HEK293 (cell line): ENCODE measurements at regions not wholly inside any gene's neighbourhood (a gene's known extent, or its start where the extent isn't known, plus 50 kb on each side); places are given as distances from the start of the nearest gene placed in this dataset.

Experiments used
- CTCF ChIA-PET: fragments of 350-600 bp; formaldehyde crosslinking; extraction: SDS; loops from one replicate; lab custom pipeline; 2021; ENCODE audit warnings: antibody characterized with exemption; lab: Yijun Ruan, JAX
- POLR2A ChIA-PET: fragments of 300-600 bp; formaldehyde crosslinking; extraction: SDS; loops from one replicate; lab custom pipeline; 2020; ENCODE audit warnings: antibody characterized with exemption, inconsistent platforms; lab: Yijun Ruan, JAX
- H3K27ac ChIP-seq: fragments of 200-500 bp; sonication (Bioruptor generic); 2 replicates; pipeline ENCODE4 v1.5.1; 2014; ENCODE audit warnings: low read depth, low read length, control low read depth, inconsistent platforms; ENCODE audit errors: extremely low read depth
- H3K36me3 ChIP-seq, 2 experiments: fragments of 200-500 bp in 1 of 2; sonication (Bioruptor generic) in 1 of 2; 1 replicate in 1 of 2; 2 replicates in 1 of 2; pipeline ENCODE4 v1.5.1; 2014 to 2017; ENCODE audit warnings: inconsistent platforms in 2 of 2, low read length in 2 of 2; ENCODE audit not compliant: control insufficient read depth in 2 of 2, insufficient read depth in 1 of 2
- H3K4me1 ChIP-seq: fragments of 200-500 bp; sonication (Bioruptor generic); 2 replicates; pipeline ENCODE4 v1.5.1; 2014; ENCODE audit warnings: mild to moderate bottlenecking, low read length, inconsistent platforms; ENCODE audit not compliant: control insufficient read depth, insufficient read depth
- H3K4me3 ChIP-seq: 2 replicates; pipeline ENCODE4 v1.5.1; 2011; ENCODE audit warnings: low read depth, mild to moderate bottlenecking, control low read depth, low read length, moderate library complexity
- H3K9me3 ChIP-seq: fragments of 200-500 bp; sonication (Bioruptor generic); 2 replicates; pipeline ENCODE4 v1.5.1; 2014; ENCODE audit warnings: low read depth, low read length, inconsistent platforms; ENCODE audit not compliant: control insufficient read depth, insufficient read depth
- GLIS1 ChIP-seq: fragments of 450-650 bp; formaldehyde crosslinking; IDR thresholded peaks from 2 replicates; pipeline ENCODE4 v1.5.1; 2016; ENCODE audit warnings: missing biosample characterization, missing genetic modification characterization
- MZF1 ChIP-seq: fragments of 450-650 bp; formaldehyde crosslinking; IDR thresholded peaks from 2 replicates; pipeline ENCODE4 v1.5.1; 2017; ENCODE audit warnings: missing biosample characterization, missing genetic modification characterization, borderline replicate concordance
- SP2 ChIP-seq: fragments of 450-650 bp; formaldehyde crosslinking; IDR thresholded peaks from 2 replicates; pipeline ENCODE4 v1.5.1; 2016; ENCODE audit warnings: missing biosample characterization, missing genetic modification characterization
- SP3 ChIP-seq: fragments of 450-650 bp; formaldehyde crosslinking; IDR thresholded peaks from 2 replicates; pipeline ENCODE4 v1.5.1; 2016; ENCODE audit warnings: missing biosample characterization, missing genetic modification characterization
- ZNF169 ChIP-seq: fragments of 450-650 bp; formaldehyde crosslinking; IDR thresholded peaks from 2 replicates; pipeline ENCODE4 v1.5.1; 2016; ENCODE audit warnings: missing biosample characterization, missing genetic modification characterization
- ZNF292 ChIP-seq: fragments of 450-650 bp; formaldehyde crosslinking; IDR thresholded peaks from 2 replicates; pipeline ENCODE4 v1.5.1; 2016; ENCODE audit warnings: low read depth, missing biosample characterization, missing genetic modification characterization, borderline replicate concordance
- ZNF560 ChIP-seq: fragments of 450-650 bp; formaldehyde crosslinking; IDR thresholded peaks from 2 replicates; pipeline ENCODE4 v1.5.1; 2017; ENCODE audit warnings: missing biosample characterization, missing genetic modification characterization, borderline replicate concordance
- ZNF626 ChIP-seq: fragments of 450-650 bp; sonication (Bioruptor Pico); formaldehyde crosslinking; IDR thresholded peaks from 2 replicates; pipeline ENCODE4 v1.5.1; 2018; ENCODE audit warnings: missing biosample characterization, missing genetic modification characterization, inconsistent platforms
- ZNF660 ChIP-seq: fragments of 450-650 bp; IDR thresholded peaks from 2 replicates; pipeline ENCODE4 v1.5.1; 2018; ENCODE audit warnings: missing biosample characterization, mild to moderate bottlenecking, missing genetic modification characterization
- ZNF670 ChIP-seq: fragments of 450-650 bp; formaldehyde crosslinking; IDR thresholded peaks from 2 replicates; pipeline ENCODE4 v1.5.1; 2016; ENCODE audit warnings: missing biosample characterization, missing genetic modification characterization, low read depth
- TF ChIP-seq, protein P1 (sequence below): fragments of 450-650 bp; formaldehyde crosslinking; IDR thresholded peaks from 2 replicates; pipeline ENCODE4 v1.5.1; 2016; ENCODE audit warnings: missing biosample characterization, missing genetic modification characterization
- TF ChIP-seq, protein P2 (sequence below): fragments of 450-650 bp; formaldehyde crosslinking; IDR thresholded peaks from 2 replicates; pipeline ENCODE4 v1.5.1; 2017; ENCODE audit warnings: missing biosample characterization, missing genetic modification characterization
- TF ChIP-seq, protein P3 (sequence below): fragments of 450-650 bp; formaldehyde crosslinking; IDR thresholded peaks from 2 replicates; pipeline ENCODE4 v1.5.1; 2016; ENCODE audit warnings: missing biosample characterization, missing genetic modification characterization, borderline replicate concordance
- TF ChIP-seq, protein P4 (sequence below): fragments of 450-650 bp; formaldehyde crosslinking; IDR thresholded peaks from 2 replicates; pipeline ENCODE4 v1.5.1; 2017; ENCODE audit warnings: missing biosample characterization, missing genetic modification characterization
- TF ChIP-seq, protein P5 (sequence below): fragments of 450-650 bp; formaldehyde crosslinking; IDR thresholded peaks from 2 replicates; pipeline ENCODE4 v1.5.1; 2016; ENCODE audit warnings: missing biosample characterization, missing genetic modification characterization
- TF ChIP-seq, protein P6 (sequence below): fragments of 450-650 bp; IDR thresholded peaks from 2 replicates; pipeline ENCODE4 v1.5.1; 2018; ENCODE audit warnings: missing biosample characterization, mild to moderate bottlenecking, missing genetic modification characterization

DNA sequence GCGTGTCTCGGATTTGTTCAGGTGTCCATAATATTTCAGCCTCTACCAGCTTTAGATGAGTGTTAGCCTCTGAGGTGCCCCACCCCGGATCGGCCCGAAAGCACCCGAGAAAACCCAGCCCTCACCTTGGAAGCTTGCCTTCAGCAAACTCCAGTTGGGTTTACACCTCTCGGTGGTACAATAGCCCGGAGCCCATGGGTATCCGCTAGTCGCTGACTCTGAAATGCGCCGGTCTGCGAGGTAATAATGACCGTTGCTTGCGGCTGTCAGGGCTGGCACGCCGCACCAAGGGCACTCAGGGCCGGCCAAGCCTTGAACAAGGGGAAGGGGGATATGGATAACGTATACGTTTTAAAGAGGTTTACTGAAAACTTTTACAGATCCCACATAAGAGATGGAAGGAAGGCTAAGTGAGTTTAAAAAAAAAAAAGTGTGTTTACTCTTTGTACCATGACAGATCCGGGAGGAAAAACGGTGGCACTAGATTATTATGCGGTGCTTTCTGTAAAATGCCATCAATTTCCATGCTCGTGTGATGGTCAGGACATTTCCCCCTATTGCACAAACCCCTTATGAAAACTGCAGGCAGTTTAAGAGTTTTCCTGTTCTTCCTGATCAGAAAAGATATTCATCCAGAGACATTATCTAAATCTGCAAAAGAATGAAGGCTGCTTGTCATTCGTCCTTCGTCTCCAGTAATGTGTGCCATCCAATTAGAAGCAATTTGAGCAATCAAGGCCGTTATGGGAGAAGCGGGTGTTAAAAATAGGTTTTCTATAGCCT, 124.2 kb downstream of the TMEM161B start:
- TF ChIP-seq SP3 (tag by site-specific recombination) (no peak), ZNF169 (no peak), ZNF670 (tag by site-specific recombination) (no peak), SP2 (tag by site-specific recombination) (no peak), ZNF626 (tag by site-specific recombination) (no peak), ZNF292 (no peak), MZF1 (tag by site-specific recombination) (no peak), ZNF660 (tag by site-specific recombination) (no peak), GLIS1 (tag by site-specific recombination) (no peak), ZNF560 (tag by site-specific recombination) (no peak)
- TF ChIP-seq, protein P1, sequence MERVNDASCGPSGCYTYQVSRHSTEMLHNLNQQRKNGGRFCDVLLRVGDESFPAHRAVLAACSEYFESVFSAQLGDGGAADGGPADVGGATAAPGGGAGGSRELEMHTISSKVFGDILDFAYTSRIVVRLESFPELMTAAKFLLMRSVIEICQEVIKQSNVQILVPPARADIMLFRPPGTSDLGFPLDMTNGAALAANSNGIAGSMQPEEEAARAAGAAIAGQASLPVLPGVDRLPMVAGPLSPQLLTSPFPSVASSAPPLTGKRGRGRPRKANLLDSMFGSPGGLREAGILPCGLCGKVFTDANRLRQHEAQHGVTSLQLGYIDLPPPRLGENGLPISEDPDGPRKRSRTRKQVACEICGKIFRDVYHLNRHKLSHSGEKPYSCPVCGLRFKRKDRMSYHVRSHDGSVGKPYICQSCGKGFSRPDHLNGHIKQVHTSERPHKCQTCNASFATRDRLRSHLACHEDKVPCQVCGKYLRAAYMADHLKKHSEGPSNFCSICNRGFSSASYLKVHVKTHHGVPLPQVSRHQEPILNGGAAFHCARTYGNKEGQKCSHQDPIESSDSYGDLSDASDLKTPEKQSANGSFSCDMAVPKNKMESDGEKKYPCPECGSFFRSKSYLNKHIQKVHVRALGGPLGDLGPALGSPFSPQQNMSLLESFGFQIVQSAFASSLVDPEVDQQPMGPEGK, result no peak
- TF ChIP-seq, protein P2, sequence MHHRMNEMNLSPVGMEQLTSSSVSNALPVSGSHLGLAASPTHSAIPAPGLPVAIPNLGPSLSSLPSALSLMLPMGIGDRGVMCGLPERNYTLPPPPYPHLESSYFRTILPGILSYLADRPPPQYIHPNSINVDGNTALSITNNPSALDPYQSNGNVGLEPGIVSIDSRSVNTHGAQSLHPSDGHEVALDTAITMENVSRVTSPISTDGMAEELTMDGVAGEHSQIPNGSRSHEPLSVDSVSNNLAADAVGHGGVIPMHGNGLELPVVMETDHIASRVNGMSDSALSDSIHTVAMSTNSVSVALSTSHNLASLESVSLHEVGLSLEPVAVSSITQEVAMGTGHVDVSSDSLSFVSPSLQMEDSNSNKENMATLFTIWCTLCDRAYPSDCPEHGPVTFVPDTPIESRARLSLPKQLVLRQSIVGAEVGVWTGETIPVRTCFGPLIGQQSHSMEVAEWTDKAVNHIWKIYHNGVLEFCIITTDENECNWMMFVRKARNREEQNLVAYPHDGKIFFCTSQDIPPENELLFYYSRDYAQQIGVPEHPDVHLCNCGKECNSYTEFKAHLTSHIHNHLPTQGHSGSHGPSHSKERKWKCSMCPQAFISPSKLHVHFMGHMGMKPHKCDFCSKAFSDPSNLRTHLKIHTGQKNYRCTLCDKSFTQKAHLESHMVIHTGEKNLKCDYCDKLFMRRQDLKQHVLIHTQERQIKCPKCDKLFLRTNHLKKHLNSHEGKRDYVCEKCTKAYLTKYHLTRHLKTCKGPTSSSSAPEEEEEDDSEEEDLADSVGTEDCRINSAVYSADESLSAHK (tag by site-specific recombination), result no peak
- TF ChIP-seq, protein P3, sequence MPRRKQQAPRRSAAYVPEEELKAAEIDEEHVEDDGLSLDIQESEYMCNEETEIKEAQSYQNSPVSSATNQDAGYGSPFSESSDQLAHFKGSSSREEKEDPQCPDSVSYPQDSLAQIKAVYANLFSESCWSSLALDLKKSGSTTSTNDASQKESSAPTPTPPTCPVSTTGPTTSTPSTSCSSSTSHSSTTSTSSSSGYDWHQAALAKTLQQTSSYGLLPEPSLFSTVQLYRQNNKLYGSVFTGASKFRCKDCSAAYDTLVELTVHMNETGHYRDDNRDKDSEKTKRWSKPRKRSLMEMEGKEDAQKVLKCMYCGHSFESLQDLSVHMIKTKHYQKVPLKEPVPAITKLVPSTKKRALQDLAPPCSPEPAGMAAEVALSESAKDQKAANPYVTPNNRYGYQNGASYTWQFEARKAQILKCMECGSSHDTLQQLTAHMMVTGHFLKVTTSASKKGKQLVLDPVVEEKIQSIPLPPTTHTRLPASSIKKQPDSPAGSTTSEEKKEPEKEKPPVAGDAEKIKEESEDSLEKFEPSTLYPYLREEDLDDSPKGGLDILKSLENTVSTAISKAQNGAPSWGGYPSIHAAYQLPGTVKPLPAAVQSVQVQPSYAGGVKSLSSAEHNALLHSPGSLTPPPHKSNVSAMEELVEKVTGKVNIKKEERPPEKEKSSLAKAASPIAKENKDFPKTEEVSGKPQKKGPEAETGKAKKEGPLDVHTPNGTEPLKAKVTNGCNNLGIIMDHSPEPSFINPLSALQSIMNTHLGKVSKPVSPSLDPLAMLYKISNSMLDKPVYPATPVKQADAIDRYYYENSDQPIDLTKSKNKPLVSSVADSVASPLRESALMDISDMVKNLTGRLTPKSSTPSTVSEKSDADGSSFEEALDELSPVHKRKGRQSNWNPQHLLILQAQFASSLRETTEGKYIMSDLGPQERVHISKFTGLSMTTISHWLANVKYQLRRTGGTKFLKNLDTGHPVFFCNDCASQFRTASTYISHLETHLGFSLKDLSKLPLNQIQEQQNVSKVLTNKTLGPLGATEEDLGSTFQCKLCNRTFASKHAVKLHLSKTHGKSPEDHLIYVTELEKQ (tag by site-specific recombination), result no peak
- TF ChIP-seq, protein P4, sequence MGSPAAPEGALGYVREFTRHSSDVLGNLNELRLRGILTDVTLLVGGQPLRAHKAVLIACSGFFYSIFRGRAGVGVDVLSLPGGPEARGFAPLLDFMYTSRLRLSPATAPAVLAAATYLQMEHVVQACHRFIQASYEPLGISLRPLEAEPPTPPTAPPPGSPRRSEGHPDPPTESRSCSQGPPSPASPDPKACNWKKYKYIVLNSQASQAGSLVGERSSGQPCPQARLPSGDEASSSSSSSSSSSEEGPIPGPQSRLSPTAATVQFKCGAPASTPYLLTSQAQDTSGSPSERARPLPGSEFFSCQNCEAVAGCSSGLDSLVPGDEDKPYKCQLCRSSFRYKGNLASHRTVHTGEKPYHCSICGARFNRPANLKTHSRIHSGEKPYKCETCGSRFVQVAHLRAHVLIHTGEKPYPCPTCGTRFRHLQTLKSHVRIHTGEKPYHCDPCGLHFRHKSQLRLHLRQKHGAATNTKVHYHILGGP (tag by site-specific recombination), result no peak
- TF ChIP-seq, protein P5, sequence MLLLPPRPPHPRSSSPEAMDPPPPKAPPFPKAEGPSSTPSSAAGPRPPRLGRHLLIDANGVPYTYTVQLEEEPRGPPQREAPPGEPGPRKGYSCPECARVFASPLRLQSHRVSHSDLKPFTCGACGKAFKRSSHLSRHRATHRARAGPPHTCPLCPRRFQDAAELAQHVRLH, result no peak
- TF ChIP-seq, protein P6, sequence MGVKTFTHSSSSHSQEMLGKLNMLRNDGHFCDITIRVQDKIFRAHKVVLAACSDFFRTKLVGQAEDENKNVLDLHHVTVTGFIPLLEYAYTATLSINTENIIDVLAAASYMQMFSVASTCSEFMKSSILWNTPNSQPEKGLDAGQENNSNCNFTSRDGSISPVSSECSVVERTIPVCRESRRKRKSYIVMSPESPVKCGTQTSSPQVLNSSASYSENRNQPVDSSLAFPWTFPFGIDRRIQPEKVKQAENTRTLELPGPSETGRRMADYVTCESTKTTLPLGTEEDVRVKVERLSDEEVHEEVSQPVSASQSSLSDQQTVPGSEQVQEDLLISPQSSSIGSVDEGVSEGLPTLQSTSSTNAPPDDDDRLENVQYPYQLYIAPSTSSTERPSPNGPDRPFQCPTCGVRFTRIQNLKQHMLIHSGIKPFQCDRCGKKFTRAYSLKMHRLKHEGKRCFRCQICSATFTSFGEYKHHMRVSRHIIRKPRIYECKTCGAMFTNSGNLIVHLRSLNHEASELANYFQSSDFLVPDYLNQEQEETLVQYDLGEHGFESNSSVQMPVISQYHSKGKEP (tag by site-specific recombination), result no peak
- Histone ChIP-seq H3K4me3 (no peak overlapping the region), H3K36me3 (no peaks in the 10 kb centered on the region), H3K4me1 (no peaks in the 10 kb centered on the region), H3K9me3 (no peaks in the 10 kb centered on the region), H3K27ac (no peak overlapping the region)
- ChIA-PET POLR2A (no interaction called here), CTCF (interaction anchor here (0.5 to 0.6 kb wide), 2 partner anchors 539 to 576 kb away, joined by 3 read pairs; no protein-coding TSS in a partner anchor)
